HEK293 (cell line): ENCODE measurements at regions not wholly inside any gene's neighbourhood (a gene's known extent, or its start where the extent isn't known, plus 50 kb on each side); places are given as distances from the start of the nearest gene placed in this dataset.

Experiments used
- CTCF ChIA-PET: fragments of 350-600 bp; formaldehyde crosslinking; extraction: SDS; loops from one replicate; lab custom pipeline; 2021; ENCODE audit warnings: antibody characterized with exemption; lab: Yijun Ruan, JAX
- POLR2A ChIA-PET: fragments of 300-600 bp; formaldehyde crosslinking; extraction: SDS; loops from one replicate; lab custom pipeline; 2020; ENCODE audit warnings: antibody characterized with exemption, inconsistent platforms; lab: Yijun Ruan, JAX
- H3K27ac ChIP-seq: fragments of 200-500 bp; sonication (Bioruptor generic); 2 replicates; pipeline ENCODE4 v1.5.1; 2014; ENCODE audit warnings: low read depth, low read length, control low read depth, inconsistent platforms; ENCODE audit errors: extremely low read depth
- H3K36me3 ChIP-seq, 2 experiments: fragments of 200-500 bp in 1 of 2; sonication (Bioruptor generic) in 1 of 2; 1 replicate in 1 of 2; 2 replicates in 1 of 2; pipeline ENCODE4 v1.5.1; 2014 to 2017; ENCODE audit warnings: inconsistent platforms in 2 of 2, low read length in 2 of 2; ENCODE audit not compliant: control insufficient read depth in 2 of 2, insufficient read depth in 1 of 2
- H3K4me1 ChIP-seq: fragments of 200-500 bp; sonication (Bioruptor generic); 2 replicates; pipeline ENCODE4 v1.5.1; 2014; ENCODE audit warnings: mild to moderate bottlenecking, low read length, inconsistent platforms; ENCODE audit not compliant: control insufficient read depth, insufficient read depth
- H3K4me3 ChIP-seq: 2 replicates; pipeline ENCODE4 v1.5.1; 2011; ENCODE audit warnings: low read depth, mild to moderate bottlenecking, control low read depth, low read length, moderate library complexity
- H3K9me3 ChIP-seq: fragments of 200-500 bp; sonication (Bioruptor generic); 2 replicates; pipeline ENCODE4 v1.5.1; 2014; ENCODE audit warnings: low read depth, low read length, inconsistent platforms; ENCODE audit not compliant: control insufficient read depth, insufficient read depth
- AEBP2 ChIP-seq: fragments of 450-650 bp; formaldehyde crosslinking; IDR thresholded peaks from 2 replicates; pipeline ENCODE4 v1.5.1; 2016; ENCODE audit warnings: missing biosample characterization, missing genetic modification characterization, borderline replicate concordance
- BCL11B ChIP-seq: fragments of 450-650 bp; formaldehyde crosslinking; IDR thresholded peaks from 2 replicates; pipeline ENCODE4 v1.5.1; 2016; ENCODE audit warnings: low read depth, missing biosample characterization, missing genetic modification characterization
- INSM2 ChIP-seq: fragments of 450-650 bp; formaldehyde crosslinking; IDR thresholded peaks from 2 replicates; pipeline ENCODE4 v1.5.1; 2016; ENCODE audit warnings: missing biosample characterization, missing genetic modification characterization
- ZNF184 ChIP-seq: fragments of 450-650 bp; IDR thresholded peaks from 2 replicates; pipeline ENCODE4 v1.5.1; 2018; ENCODE audit warnings: missing biosample characterization, mild to moderate bottlenecking, missing genetic modification characterization
- ZNF214 ChIP-seq: fragments of 450-650 bp; formaldehyde crosslinking; IDR thresholded peaks from 2 replicates; pipeline ENCODE4 v1.5.1; 2017; ENCODE audit warnings: missing biosample characterization, mild to moderate bottlenecking, missing genetic modification characterization, borderline replicate concordance
- ZNF24 ChIP-seq: fragments of 450-650 bp; formaldehyde crosslinking; IDR thresholded peaks from 2 replicates; pipeline ENCODE4 v1.5.1; 2016; ENCODE audit warnings: missing biosample characterization, missing genetic modification characterization
- ZNF362 ChIP-seq: fragments of 450-650 bp; formaldehyde crosslinking; IDR thresholded peaks from 2 replicates; pipeline ENCODE4 v1.5.1; 2016; ENCODE audit warnings: missing biosample characterization, missing genetic modification characterization
- ZNF37A ChIP-seq: fragments of 450-650 bp; IDR thresholded peaks from 2 replicates; pipeline ENCODE4 v1.5.1; 2018; ENCODE audit warnings: missing biosample characterization, missing genetic modification characterization
- ZNF629 ChIP-seq: fragments of 450-650 bp; formaldehyde crosslinking; IDR thresholded peaks from 2 replicates; pipeline ENCODE4 v1.5.1; 2017; ENCODE audit warnings: missing biosample characterization, missing genetic modification characterization
- ZNF692 ChIP-seq: fragments of 450-650 bp; formaldehyde crosslinking; IDR thresholded peaks from 2 replicates; pipeline ENCODE4 v1.5.1; 2016; ENCODE audit warnings: missing biosample characterization, missing genetic modification characterization
- ZNF830 ChIP-seq: fragments of 450-650 bp; IDR thresholded peaks from 2 replicates; pipeline ENCODE4 v1.5.0; 2018; ENCODE audit warnings: missing biosample characterization, missing genetic modification characterization, low read depth, mild to moderate bottlenecking, moderate library complexity
- ZSCAN30 ChIP-seq: fragments of 450-650 bp; IDR thresholded peaks from 2 replicates; pipeline ENCODE4 v1.5.1; 2018; ENCODE audit warnings: missing biosample characterization, mild to moderate bottlenecking, missing genetic modification characterization, moderate library complexity
- TF ChIP-seq, protein P1 (sequence below): fragments of 450-650 bp; formaldehyde crosslinking; IDR thresholded peaks from 2 replicates; pipeline ENCODE4 v1.5.1; 2016; ENCODE audit warnings: missing biosample characterization, missing genetic modification characterization
- TF ChIP-seq, protein P2 (sequence below): fragments of 450-650 bp; formaldehyde crosslinking; IDR thresholded peaks from 2 replicates; pipeline ENCODE4 v1.5.1; 2016; ENCODE audit warnings: missing biosample characterization, missing genetic modification characterization, low read depth

DNA sequence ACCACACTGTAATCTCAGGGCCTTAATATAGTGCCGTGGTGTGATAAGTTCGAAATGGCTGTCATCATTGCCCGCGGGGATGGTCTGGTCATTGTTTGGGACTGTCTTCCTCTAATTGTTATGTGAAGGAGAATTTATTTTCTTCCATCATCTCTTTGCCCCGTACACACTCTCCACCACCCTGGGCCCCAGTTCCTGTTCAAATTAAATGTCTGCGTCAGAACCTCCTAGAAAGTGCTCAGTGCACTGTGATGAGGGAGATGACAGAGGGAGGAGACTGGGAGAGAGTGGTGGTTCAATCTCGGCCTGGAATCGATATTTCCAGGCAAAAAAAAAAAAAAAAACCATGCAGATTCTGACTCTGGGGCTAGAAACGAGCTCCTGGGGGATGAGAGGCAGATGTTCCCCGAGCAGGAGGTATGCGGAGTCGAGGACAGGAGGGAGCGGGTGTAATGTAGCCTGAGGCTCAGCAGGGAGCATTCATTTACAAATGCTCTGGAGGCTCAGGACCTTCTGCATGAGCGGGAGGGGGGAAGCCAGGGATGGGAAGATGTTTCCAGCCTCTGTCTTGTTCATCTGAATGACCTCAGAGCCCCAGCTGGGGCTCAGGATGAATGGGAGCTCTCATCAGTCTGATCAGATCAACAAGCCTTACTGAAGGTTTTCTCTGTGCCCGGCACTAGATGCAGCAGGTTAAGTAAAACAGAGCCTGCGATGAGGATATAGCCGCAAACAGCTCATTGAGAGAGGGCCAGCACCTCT lies 219.5 kb downstream of the TBX5 start:
- CTCF ChIA-PET: interaction anchor here (1.4 kb wide), 1 partner anchor 322 kb away, joined by 4 read pairs; no protein-coding TSS in a partner anchor

DNA sequence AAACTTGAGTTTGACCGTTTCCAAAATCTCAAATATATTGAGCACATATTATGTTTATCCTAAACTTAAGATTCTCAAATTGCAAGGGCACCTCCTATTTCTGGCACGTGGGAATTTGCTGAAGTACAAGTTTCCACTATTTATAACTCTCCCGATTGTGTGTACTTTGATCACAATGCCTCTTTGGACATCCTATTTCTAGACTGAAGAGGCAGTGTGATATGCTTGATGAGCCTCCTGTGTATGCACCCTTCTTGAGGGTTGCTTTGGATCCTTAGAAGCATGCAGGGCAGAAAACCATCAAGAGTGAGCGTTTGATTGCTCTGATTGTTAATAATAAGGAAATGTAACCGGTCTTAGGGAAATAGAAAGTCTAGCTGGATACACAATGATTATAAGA lies 218.9 kb upstream of the RBM19 start:
- H3K4me3 ChIP-seq: no peak overlapping the region
- CTCF ChIA-PET: no interaction called here
- TF ChIP-seq BCL11B (tag by site-specific recombination): no peak
- H3K27ac ChIP-seq: no peak overlapping the region
- no peaks in the 10 kb centered on the region for H3K4me1 ChIP-seq
- H3K9me3 ChIP-seq: no peaks in the 10 kb centered on the region
- POLR2A ChIA-PET: no interaction called here
- H3K36me3 ChIP-seq: no peaks in the 10 kb centered on the region

More for the DNA sequence above, 219.5 kb downstream of the TBX5 start:
- no peaks in the 10 kb centered on the region for H3K9me3 ChIP-seq
- POLR2A ChIA-PET: interaction anchor here (0.6 kb wide), 1 partner anchor 755 kb away, joined by 3 read pairs; no protein-coding TSS in a partner anchor
- no peak overlapping the region for H3K4me3 ChIP-seq
- TF ChIP-seq ZNF184 (tag by site-specific recombination) (no peak), ZNF214 (no peak)
- H3K27ac ChIP-seq: no peak overlapping the region
- no peaks in the 10 kb centered on the region for H3K36me3 ChIP-seq
- H3K4me1 ChIP-seq: no peaks in the 10 kb centered on the region

- Histone ChIP-seq H3K36me3 (no peaks in the 10 kb centered on the region), H3K4me3 (no peak overlapping the region), H3K9me3 (no peaks in the 10 kb centered on the region), H3K27ac (no peak overlapping the region), H3K4me1 (no peaks in the 10 kb centered on the region)
- CTCF ChIA-PET: interaction anchor here (1.6 kb wide), 1 partner anchor 8 kb away, joined by 12 read pairs; no protein-coding TSS in a partner anchor
- POLR2A ChIA-PET: no interaction called here
- no peak for TF ChIP-seq INSM2 (tag by site-specific recombination)
- no peak for TF ChIP-seq AEBP2 (tag by site-specific recombination)
- no peak for TF ChIP-seq ZNF362
- no peak for TF ChIP-seq ZNF24 (tag by site-specific recombination)
- TF ChIP-seq, protein P1, sequence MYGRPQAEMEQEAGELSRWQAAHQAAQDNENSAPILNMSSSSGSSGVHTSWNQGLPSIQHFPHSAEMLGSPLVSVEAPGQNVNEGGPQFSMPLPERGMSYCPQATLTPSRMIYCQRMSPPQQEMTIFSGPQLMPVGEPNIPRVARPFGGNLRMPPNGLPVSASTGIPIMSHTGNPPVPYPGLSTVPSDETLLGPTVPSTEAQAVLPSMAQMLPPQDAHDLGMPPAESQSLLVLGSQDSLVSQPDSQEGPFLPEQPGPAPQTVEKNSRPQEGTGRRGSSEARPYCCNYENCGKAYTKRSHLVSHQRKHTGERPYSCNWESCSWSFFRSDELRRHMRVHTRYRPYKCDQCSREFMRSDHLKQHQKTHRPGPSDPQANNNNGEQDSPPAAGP (tag by site-specific recombination): no peak
- TF ChIP-seq ZNF629 (tag by site-specific recombination): no peak
- TF ChIP-seq ZNF692: no peak
- TF ChIP-seq, protein P2, sequence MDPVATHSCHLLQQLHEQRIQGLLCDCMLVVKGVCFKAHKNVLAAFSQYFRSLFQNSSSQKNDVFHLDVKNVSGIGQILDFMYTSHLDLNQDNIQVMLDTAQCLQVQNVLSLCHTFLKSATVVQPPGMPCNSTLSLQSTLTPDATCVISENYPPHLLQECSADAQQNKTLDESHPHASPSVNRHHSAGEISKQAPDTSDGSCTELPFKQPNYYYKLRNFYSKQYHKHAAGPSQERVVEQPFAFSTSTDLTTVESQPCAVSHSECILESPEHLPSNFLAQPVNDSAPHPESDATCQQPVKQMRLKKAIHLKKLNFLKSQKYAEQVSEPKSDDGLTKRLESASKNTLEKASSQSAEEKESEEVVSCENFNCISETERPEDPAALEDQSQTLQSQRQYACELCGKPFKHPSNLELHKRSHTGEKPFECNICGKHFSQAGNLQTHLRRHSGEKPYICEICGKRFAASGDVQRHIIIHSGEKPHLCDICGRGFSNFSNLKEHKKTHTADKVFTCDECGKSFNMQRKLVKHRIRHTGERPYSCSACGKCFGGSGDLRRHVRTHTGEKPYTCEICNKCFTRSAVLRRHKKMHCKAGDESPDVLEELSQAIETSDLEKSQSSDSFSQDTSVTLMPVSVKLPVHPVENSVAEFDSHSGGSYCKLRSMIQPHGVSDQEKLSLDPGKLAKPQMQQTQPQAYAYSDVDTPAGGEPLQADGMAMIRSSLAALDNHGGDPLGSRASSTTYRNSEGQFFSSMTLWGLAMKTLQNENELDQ (tag by site-specific recombination): no peak
- TF ChIP-seq ZNF37A: no peak
- no peak for TF ChIP-seq ZSCAN30 (tag by site-specific recombination)
- no peak for TF ChIP-seq ZNF830 (tag by site-specific recombination)
These were observed 208.2 kb upstream of the RBM19 start for GRCh38 chr12:114174326-114174725.
